ENCODE measurements at regions not wholly inside any gene's neighbourhood (a gene's known extent, or its start where the extent isn't known, plus 50 kb on each side); places are given as distances from the start of the nearest gene placed in this dataset.
A peak's percentile ranks its signal among the peaks of the same experiment; 100 is the strongest.
"Not testable (repeated sequence)": the region's sequence is repeated elsewhere in the genome, so short reads cannot be mapped to it uniquely, and the experiment has no call there.

- 0 to 75% (median 43%) methylated on average over 1 to 6 of the region's 6 CpGs; no CpG with 5 or more reads in 2 of the 10 experiments for WGBS, 10 experiments
- H3K4me3 ChIP-seq: no peak overlapping the region
- H3K4me1 ChIP-seq (replicated peaks in 1 of 2): peaks cover 3 to 6% of the 10 kb centered on the region in 2 donors
- ATAC-seq (replicated peaks in 6 of 8): peak in 4 of 8 experiments; percentile 36 to 56 (median 53)
- no peak overlapping the region for H3K27ac ChIP-seq
- in situ Hi-C loops (cut with MboI; ENCODE audit: low pct_unique_long_range_greater_than_20kb in 2 of 9, low sequenced_read_pairs in 9 of 9, unreplicated experiment in 9 of 9): loop anchor here in 1 of 9 experiments (25.0 kb wide), 1 partner anchor 1219 kb away; no protein-coding TSS in a partner anchor
Observed at GRCh38 chr20:52318651-52319050, 127.1 kb upstream of the ZFP64 start.

- in situ Hi-C loops (cut with MboI; ENCODE audit: low pct_unique_long_range_greater_than_20kb in 2 of 9, low sequenced_read_pairs in 9 of 9, unreplicated experiment in 9 of 9): loop anchor here in 1 of 9 experiments (25.0 kb wide), 1 partner anchor 1224 kb away; no protein-coding TSS in a partner anchor
- peaks cover 26 to 53% of the 10 kb centered on the region in 2 donors for H3K4me1 ChIP-seq (replicated peaks in 1 of 2)
- no peak overlapping the region for H3K4me3 ChIP-seq
- no peak overlapping the region for H3K27ac ChIP-seq
- 2 to 33% (median 21%) methylated on average over 2 to 15 of the region's 16 CpGs for WGBS, 10 experiments
- peak; percentile 77 to 95 (median 83) for ATAC-seq (replicated peaks in 6 of 8)
Observed at GRCh38 chr20:52313341-52313963, 121.9 kb upstream of the ZFP64 start.

GRCh38 chr20:52312132-52312729 is 120.7 kb upstream of the ZFP64 start:
- H3K4me1 ChIP-seq (replicated peaks in 1 of 2): peaks cover 27 to 56% of the 10 kb centered on the region in 2 donors
- ATAC-seq (replicated peaks in 6 of 8): peak in 7 of 8 experiments; percentile 31 to 81 (median 51)
- 14 to 63% (median 46%) methylated on average over 1 to 2 of the region's 2 CpGs; no CpG with 5 or more reads in 4 of the 10 experiments for WGBS, 10 experiments
- H3K27ac ChIP-seq: no peak overlapping the region
- no peak overlapping the region for H3K4me3 ChIP-seq
- in situ Hi-C loops (cut with MboI; ENCODE audit: low pct_unique_long_range_greater_than_20kb in 2 of 9, low sequenced_read_pairs in 9 of 9, unreplicated experiment in 9 of 9): loop anchor here in 1 of 9 experiments (25.0 kb wide), 1 partner anchor 1225 kb away; no protein-coding TSS in a partner anchor

GRCh38 chr20:52311209-52311794 is 119.7 kb upstream of the ZFP64 start:
- WGBS, 10 experiments: 0 to 100% (median 60%) methylated on average over 1 to 8 of the region's 8 CpGs; no CpG with 5 or more reads in 1 of the 10 experiments
- Histone ChIP-seq H3K4me1 (replicated peaks in 1 of 2) (peaks cover 27 to 56% of the 10 kb centered on the region in 2 donors), H3K4me3 (no peak overlapping the region), H3K27ac (no peak overlapping the region)
- in situ Hi-C loops (cut with MboI; ENCODE audit: low pct_unique_long_range_greater_than_20kb in 2 of 9, low sequenced_read_pairs in 9 of 9, unreplicated experiment in 9 of 9): loop anchor here in 1 of 9 experiments (25.0 kb wide), 1 partner anchor 1226 kb away; no protein-coding TSS in a partner anchor
- ATAC-seq (replicated peaks in 6 of 8): peak in 4 of 8 experiments; percentile 20 to 59 (median 40)

- 25 to 84% (median 43%) methylated on average over 3 to 7 of the region's 7 CpGs for WGBS, 10 experiments
- in situ Hi-C loops (cut with MboI; ENCODE audit: low pct_unique_long_range_greater_than_20kb in 2 of 9, low sequenced_read_pairs in 9 of 9, unreplicated experiment in 9 of 9): loop anchor here in 1 of 9 experiments (25.0 kb wide), 1 partner anchor 1228 kb away; no protein-coding TSS in a partner anchor
- Histone ChIP-seq H3K4me1 (replicated peaks in 1 of 2) (peaks cover 27 to 56% of the 10 kb centered on the region in 2 donors), H3K4me3 (no peak overlapping the region), H3K27ac (peak overlapping the region in 1 of 2 donors; percentile 30)
- ATAC-seq (replicated peaks in 6 of 8): peak in 5 of 8 experiments; percentile 84 to 89 (median 86)
Observed at GRCh38 chr20:52309181-52309580, 117.6 kb upstream of the ZFP64 start.

- in situ Hi-C loops (cut with MboI; ENCODE audit: low pct_unique_long_range_greater_than_20kb in 2 of 9, low sequenced_read_pairs in 9 of 9, unreplicated experiment in 9 of 9): loop anchor here in 1 of 9 experiments (25.0 kb wide), 1 partner anchor 1231 kb away; no protein-coding TSS in a partner anchor
- peaks cover 21 to 34% of the 10 kb centered on the region in 2 donors for H3K4me1 ChIP-seq (replicated peaks in 1 of 2)
- no peak for ATAC-seq (replicated peaks in 6 of 8)
- H3K4me3 ChIP-seq: no peak overlapping the region
- 75 to 100% (median 87%) methylated on average over 1 to 4 of the region's 4 CpGs; no CpG with 5 or more reads in 2 of the 10 experiments for WGBS, 10 experiments
- H3K27ac ChIP-seq: no peak overlapping the region
Observed at GRCh38 chr20:52306477-52306876, 114.9 kb upstream of the ZFP64 start.

GRCh38 chr20:52305858-52306257 is 114.3 kb upstream of the ZFP64 start:
- ATAC-seq (replicated peaks in 6 of 8): no peak
- Histone ChIP-seq H3K4me3 (no peak overlapping the region), H3K27ac (no peak overlapping the region), H3K4me1 (replicated peaks in 1 of 2) (peaks cover 16 to 28% of the 10 kb centered on the region in 2 donors)
- 87 to 100% (median 100%) methylated on average over 1 to 5 of the region's 7 CpGs; no CpG with 5 or more reads in 3 of the 10 experiments for WGBS, 10 experiments
- in situ Hi-C loops (cut with MboI; ENCODE audit: low pct_unique_long_range_greater_than_20kb in 2 of 9, low sequenced_read_pairs in 9 of 9, unreplicated experiment in 9 of 9): loop anchor here in 1 of 9 experiments (25.0 kb wide), 1 partner anchor 1231 kb away; no protein-coding TSS in a partner anchor

- in situ Hi-C loops (cut with MboI; ENCODE audit: low pct_unique_long_range_greater_than_20kb in 2 of 9, low sequenced_read_pairs in 9 of 9, unreplicated experiment in 9 of 9): loop anchor here in 1 of 9 experiments (25.0 kb wide), 1 partner anchor 1232 kb away; no protein-coding TSS in a partner anchor
- no peak overlapping the region for H3K4me3 ChIP-seq
- peaks cover 12 to 21% of the 10 kb centered on the region in 2 donors for H3K4me1 ChIP-seq (replicated peaks in 1 of 2)
- ATAC-seq (replicated peaks in 6 of 8): peak in 3 of 8 experiments; percentile 20 to 49 (median 25)
- no peak overlapping the region for H3K27ac ChIP-seq
- WGBS, 10 experiments: 32 to 100% (median 86%) methylated on average over 1 to 3 of the region's 3 CpGs; no CpG with 5 or more reads in 3 of the 10 experiments
Observed at GRCh38 chr20:52305024-52305645, 113.6 kb upstream of the ZFP64 start.

- in situ Hi-C loops (cut with MboI; ENCODE audit: low pct_unique_long_range_greater_than_20kb in 2 of 9, low sequenced_read_pairs in 9 of 9, unreplicated experiment in 9 of 9): loop anchor here in 1 of 9 experiments (25.0 kb wide), 1 partner anchor 1234 kb away; no protein-coding TSS in a partner anchor
- ATAC-seq (replicated peaks in 6 of 8): no peak
- Histone ChIP-seq H3K4me3 (no peak overlapping the region), H3K27ac (no peak overlapping the region), H3K4me1 (replicated peaks in 1 of 2) (peaks cover under 1 to 3% of the 10 kb centered on the region in 2 donors)
- WGBS, 10 experiments: 28 to 89% (median 78%) methylated on average over 1 to 7 of the region's 7 CpGs; no CpG with 5 or more reads in 2 of the 10 experiments
Observed at GRCh38 chr20:52303281-52303950, 111.8 kb upstream of the ZFP64 start.

GRCh38 chr20:52302736-52303135 is 111.2 kb upstream of the ZFP64 start:
- Histone ChIP-seq H3K4me1 (replicated peaks in 1 of 2) (no peaks in the 10 kb centered on the region), H3K4me3 (no peak overlapping the region), H3K27ac (no peak overlapping the region)
- in situ Hi-C loops (cut with MboI; ENCODE audit: low pct_unique_long_range_greater_than_20kb in 2 of 9, low sequenced_read_pairs in 9 of 9, unreplicated experiment in 9 of 9): loop anchor here in 1 of 9 experiments (25.0 kb wide), 1 partner anchor 1235 kb away; no protein-coding TSS in a partner anchor
- whole genome bisulfite sequencing, 10 experiments: 30 to 95% (median 88%) methylated on average over 1 to 3 of the region's 3 CpGs; no CpG with 5 or more reads in 4 of the 10 experiments
- ATAC-seq (replicated peaks in 6 of 8): no peak

- H3K27ac ChIP-seq; ATAC-seq (replicated peaks in 6 of 8); H3K4me3 ChIP-seq; H3K4me1 ChIP-seq (replicated peaks in 1 of 2): not testable (repeated sequence)
- WGBS, 10 experiments: 81 to 100% (median 93%) methylated on average over 1 to 6 of the region's 6 CpGs; no CpG with 5 or more reads in 2 of the 10 experiments
- in situ Hi-C loops (cut with MboI; ENCODE audit: low pct_unique_long_range_greater_than_20kb in 2 of 9, low sequenced_read_pairs in 9 of 9, unreplicated experiment in 9 of 9): loop anchor here in 1 of 9 experiments (25.0 kb wide), 1 partner anchor 1235 kb away; no protein-coding TSS in a partner anchor
Observed at GRCh38 chr20:52302051-52302450, 110.5 kb upstream of the ZFP64 start.

Data from motor neuron (in vitro differentiated cells).